Vagina (tissue), 2 donors: ENCODE measurements at regions not wholly inside any gene's neighbourhood (a gene's known extent, or its start where the extent isn't known, plus 50 kb on each side); places are given as distances from the start of the nearest gene placed in this dataset.

Experiments used
- CTCF ChIP-seq, 3 experiments: fragments of 450-650 bp in 2 of 3; fragments of 200-600 bp in 1 of 3; sonication (generic) in 1 of 3; IDR thresholded peaks; one replicate each; pipeline ENCODE4 v1.5.1; 2017 to 2019; ENCODE audit warnings: antibody characterized with exemption in 3 of 3, mild to moderate bottlenecking in 2 of 3, moderate library complexity in 2 of 3
- POLR2A ChIP-seq, 2 donors: fragments of 450-650 bp; IDR thresholded peaks; one replicate each; pipeline ENCODE4 v1.6.1; 2017; ENCODE audit warnings: antibody characterized with exemption in 2 of 2, mild to moderate bottlenecking in 2 of 2, moderate library complexity in 2 of 2

GRCh38 chr1:113192242-113192641 is 119.2 kb downstream of the LRIG2 start:
- TF ChIP-seq POLR2A (IDR thresholded peaks at IDR 0.05) (no peak), CTCF (IDR thresholded peaks at IDR 0.05) (no peak)
